Heart right ventricle (tissue), 16 donors: ENCODE measurements at regions not wholly inside any gene's neighbourhood (a gene's known extent, or its start where the extent isn't known, plus 50 kb on each side); places are given as distances from the start of the nearest gene placed in this dataset.
A peak's percentile ranks its signal among the peaks of the same experiment; 100 is the strongest.

ENCODE experiments used
- ATAC-seq, 8 donors: fragments of 200-7000 bp; cut with Tn5 transposase; one replicate each; pipeline ENCODE4 v1.9.1; 2020; ENCODE audit warnings: mild to moderate bottlenecking in 8 of 8, moderate library complexity in 8 of 8, moderate number of reproducible peaks in 1 of 8
- DNase-seq, 2 donors: peaks; one replicate each; pipeline ENCODE4 v3.0.0-alpha.2; 2020
- H3K27ac ChIP-seq, 10 donors: fragments of 200-600 bp; sonication (generic) in 2 of 10; one replicate each; pipeline versions ENCODE4 v1.5.0 to v1.8.0; 2020 to 2022; ENCODE audit warnings: mild to moderate bottlenecking in 3 of 10
- H3K27me3 ChIP-seq, 7 donors: fragments of 200-600 bp; one replicate each; pipeline ENCODE4 v1.8.0; 2021 to 2022; ENCODE audit warnings: mild to moderate bottlenecking in 2 of 7
- H3K36me3 ChIP-seq, 9 donors: fragments of 200-600 bp; sonication (generic) in 1 of 9; one replicate each; pipeline versions ENCODE4 v1.5.0 to v1.8.0; 2020 to 2022; ENCODE audit warnings: mild to moderate bottlenecking in 2 of 9
- H3K4me1 ChIP-seq, 9 donors: fragments of 200-600 bp; sonication (generic) in 1 of 9; one replicate each; pipeline versions ENCODE4 v1.5.0 to v1.8.0; 2020 to 2022; ENCODE audit warnings: mild to moderate bottlenecking in 4 of 9
- H3K4me3 ChIP-seq, 10 donors: fragments of 200-600 bp; sonication (generic) in 2 of 10; one replicate each; pipeline versions ENCODE4 v1.5.0 to v1.8.0; 2020 to 2022; ENCODE audit warnings: mild to moderate bottlenecking in 7 of 10, moderate library complexity in 2 of 10
- H3K9me3 ChIP-seq, 11 donors: fragments of 200-600 bp in 10 of 11; sonication (generic) in 2 of 11; one replicate each; pipeline versions ENCODE4 v1.5.0 to v1.8.0; 2013 to 2022; ENCODE audit warnings: mild to moderate bottlenecking in 2 of 11, control low read depth in 1 of 11, moderate library complexity in 1 of 11
- WGBS, 2 donors: extraction: QIAGEN DNeasy Blood & Tissue Kit; methylation state at CpG; one replicate each; pipeline ENCODE4 v1.1.7; 2013; ENCODE audit warnings: inconsistent platforms in 1 of 2; 5-methylcytosine and 5-hydroxymethylcytosine counted together
- intact Hi-C, 10 donors: fragments of 100-400 bp; cut with DNase I; formaldehyde crosslinking; loops; one replicate each; pipeline versions ENCODE4 v1.11.1 to v1.14.2; 2022
- TF ChIP-seq, protein P1 (sequence below), 9 donors: fragments of 200-600 bp; sonication (generic) in 2 of 9; IDR thresholded peaks; one replicate each; pipeline versions ENCODE4 v1.5.0 to v1.8.0; 2021 to 2022; ENCODE audit warnings: antibody characterized with exemption in 9 of 9, mild to moderate bottlenecking in 5 of 9, moderate library complexity in 1 of 9
- donor health status: Arrhythmogenic right ventricular cardiomyopathy.
- donor health status: ischemic (EF 13 %, LVEDD 7.1; RV severe dilation, severe dysfunction).
- donor health status: healthy with polysubstance abuse.
- donor health status: DM: no; HTN: yes; CAD: no.
- donor health status: DM: no; HTN: no; CAD: no.
- donor health status: ischemic (EF 25% LVEDD 6.9; RV normal size, moderate dysfunction).
- donor health status: ischemic (EF 25% LVEDD 5.7; RV mildly dilated, moderate dysfunction).
- donor health status: healthy.
- donor health status: DM: yes; HTN: yes; CAD: no.
- donor health status: Ischemic cardiomyopathy.
- donor health status: ischemic (EF 35%, LVEDD 5.7; RV mildly dilated, moderate dysfunction).
- donor health status: nonischemic (EF 11% LVEDD 7.7; RV severe dilation, severe dysfunction).
- donor health status: DM: yes; HTN: yes; CAD: no.
- donor health status: PGD.
- donor health status: ischemic (EF 29% LVEDD 5.4; RV normal size, mild dysfunction).
- donor health status: nonischemic (EF 23%, LVEDD 6.1; RV moderate dilation, normal function).

DNA sequence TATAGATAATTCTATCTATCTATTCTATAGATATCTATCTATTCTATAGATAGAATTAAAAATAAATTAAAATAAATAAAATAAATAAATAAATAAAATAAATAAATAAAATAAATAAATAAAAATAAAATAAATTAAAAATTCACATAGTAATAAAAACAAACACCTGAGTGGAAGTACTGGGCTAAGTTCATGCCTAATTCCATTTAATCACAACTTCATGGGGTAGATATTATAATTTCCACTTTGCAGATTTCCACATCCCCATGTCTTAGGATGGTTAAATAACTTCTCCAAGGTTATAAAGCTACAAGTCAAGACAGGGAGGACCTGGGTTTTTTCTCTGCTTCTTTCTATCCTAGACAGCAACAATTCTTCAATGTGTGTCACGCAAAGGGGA, 261.4 kb upstream of the MEX3C start:
- Histone ChIP-seq H3K4me1 (no peaks in the 10 kb centered on the region), H3K9me3 (no peaks in the 10 kb centered on the region), H3K27me3 (no peaks in the 10 kb centered on the region), H3K27ac (no peak overlapping the region), H3K36me3 (no peaks in the 10 kb centered on the region), H3K4me3 (no peak overlapping the region)
- TF ChIP-seq, protein P1, sequence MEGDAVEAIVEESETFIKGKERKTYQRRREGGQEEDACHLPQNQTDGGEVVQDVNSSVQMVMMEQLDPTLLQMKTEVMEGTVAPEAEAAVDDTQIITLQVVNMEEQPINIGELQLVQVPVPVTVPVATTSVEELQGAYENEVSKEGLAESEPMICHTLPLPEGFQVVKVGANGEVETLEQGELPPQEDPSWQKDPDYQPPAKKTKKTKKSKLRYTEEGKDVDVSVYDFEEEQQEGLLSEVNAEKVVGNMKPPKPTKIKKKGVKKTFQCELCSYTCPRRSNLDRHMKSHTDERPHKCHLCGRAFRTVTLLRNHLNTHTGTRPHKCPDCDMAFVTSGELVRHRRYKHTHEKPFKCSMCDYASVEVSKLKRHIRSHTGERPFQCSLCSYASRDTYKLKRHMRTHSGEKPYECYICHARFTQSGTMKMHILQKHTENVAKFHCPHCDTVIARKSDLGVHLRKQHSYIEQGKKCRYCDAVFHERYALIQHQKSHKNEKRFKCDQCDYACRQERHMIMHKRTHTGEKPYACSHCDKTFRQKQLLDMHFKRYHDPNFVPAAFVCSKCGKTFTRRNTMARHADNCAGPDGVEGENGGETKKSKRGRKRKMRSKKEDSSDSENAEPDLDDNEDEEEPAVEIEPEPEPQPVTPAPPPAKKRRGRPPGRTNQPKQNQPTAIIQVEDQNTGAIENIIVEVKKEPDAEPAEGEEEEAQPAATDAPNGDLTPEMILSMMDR (IDR thresholded peaks at IDR 0.05): no peak
- intact Hi-C loops: no loop called here
- DNase-seq (no peak), ATAC-seq (no peak)
- WGBS, 2 donors: 98 to 100% methylated on average over 1 of the region's 1 CpG

GRCh38 chr18:51461956-51462355, 264.5 kb upstream of the MEX3C start:
- TF ChIP-seq, protein P1 (IDR thresholded peaks at IDR 0.05): no peak
- no peak overlapping the region for H3K27ac ChIP-seq
- intact Hi-C loops: no loop called here
- WGBS, 2 donors: 93 to 96% methylated on average over 1 of the region's 1 CpG
- no peak for ATAC-seq
- no peaks in the 10 kb centered on the region for H3K9me3 ChIP-seq
- no peaks in the 10 kb centered on the region for H3K27me3 ChIP-seq
- no peak overlapping the region for H3K4me3 ChIP-seq
- H3K36me3 ChIP-seq: no peaks in the 10 kb centered on the region
- no peak for DNase-seq
- H3K4me1 ChIP-seq: no peaks in the 10 kb centered on the region

DNA sequence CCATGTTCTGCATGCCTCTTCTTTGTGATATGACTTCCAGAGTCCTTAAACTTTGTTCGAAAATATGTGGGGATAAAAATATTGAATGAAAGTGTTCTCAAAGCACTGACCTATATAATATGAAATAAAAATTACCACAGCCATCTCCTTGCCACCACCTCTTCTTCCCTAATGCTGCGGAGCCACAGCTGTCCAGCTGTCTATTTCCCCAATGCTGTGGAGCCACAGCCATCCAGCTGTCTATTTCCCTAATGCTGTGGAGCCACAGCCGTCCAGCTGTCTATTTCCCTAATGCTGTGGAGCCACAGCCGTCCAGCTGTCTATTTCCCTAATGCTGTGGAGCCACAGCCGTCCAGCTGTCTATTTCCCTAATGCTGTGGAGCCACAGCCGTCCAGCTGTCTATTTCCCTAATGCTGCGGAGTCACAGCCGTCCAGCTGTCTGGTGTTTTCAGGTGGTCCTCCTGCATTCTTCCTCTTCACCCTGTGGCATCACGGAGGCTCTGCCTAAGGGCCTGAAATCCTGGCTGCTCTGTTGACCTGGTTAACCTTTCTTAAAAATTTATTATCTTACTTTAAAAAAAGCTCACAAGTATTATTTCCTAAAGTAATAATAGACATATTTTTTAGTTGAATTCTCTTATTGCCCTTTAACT, 266.1 kb upstream of the MEX3C start:
- H3K9me3 ChIP-seq: no peaks in the 10 kb centered on the region
- 84 to 88% methylated on average over 8 of the region's 9 CpGs for WGBS, 2 donors
- H3K27me3 ChIP-seq: no peaks in the 10 kb centered on the region
- ATAC-seq: no peak
- no peaks in the 10 kb centered on the region for H3K4me1 ChIP-seq
- no peak for DNase-seq
- no peak overlapping the region for H3K4me3 ChIP-seq
- intact Hi-C loops: no loop called here
- H3K36me3 ChIP-seq: no peaks in the 10 kb centered on the region
- TF ChIP-seq, protein P1 (IDR thresholded peaks at IDR 0.05): no peak
- H3K27ac ChIP-seq: no peak overlapping the region

- TF ChIP-seq, protein P1 (IDR thresholded peaks at IDR 0.05): no peak
- no peaks in the 10 kb centered on the region for H3K36me3 ChIP-seq
- peaks cover 0 to 17% (median 0%) of the 10 kb centered on the region in 9 donors for H3K4me1 ChIP-seq
- H3K27me3 ChIP-seq: peaks cover 0 to 3% (median 0%) of the 10 kb centered on the region in 7 donors
- WGBS, 2 donors: 51 to 63% methylated on average over 6 of the region's 6 CpGs
- intact Hi-C loops: loop anchor here in 1 of 10 donors (10.0 kb wide), 1 partner anchor 64 kb away; no protein-coding TSS in a partner anchor
- ATAC-seq (peak in 7 of 8 donors; percentile 25 to 78 (median 61)), DNase-seq (peak; percentile 8 to 12)
- H3K9me3 ChIP-seq: no peaks in the 10 kb centered on the region
- H3K27ac ChIP-seq: peak overlapping the region in 2 of 10 donors; percentile 30 to 73
- no peak overlapping the region for H3K4me3 ChIP-seq
Observed at GRCh38 chr18:51478908-51479307, 281.4 kb upstream of the MEX3C start.
